COLO829 (cell line): ENCODE measurements at regions not wholly inside any gene's neighbourhood (a gene's known extent, or its start where the extent isn't known, plus 50 kb on each side); places are given as distances from the start of the nearest gene placed in this dataset.
"Not testable (repeated sequence)": the region's sequence is repeated elsewhere in the genome, so short reads cannot be mapped to it uniquely, and the experiment has no call there.

Experiments used
- DNase-seq: peaks from one replicate; pipeline ENCODE4 v3.0.0; 2012; ENCODE audit warnings: low spot score

- no peak for DNase-seq
Measured at GRCh38 chr5:19233573-19233972, 754.4 kb downstream of the CDH18 start.

GRCh38 chr5:19235101-19235584 lies 752.9 kb downstream of the CDH18 start:
- no peak for DNase-seq

- peak; percentile 0 for DNase-seq
Measured at GRCh38 chr5:19240170-19240569, 747.8 kb downstream of the CDH18 start.

GRCh38 chr5:19241690-19242089 lies 746.3 kb downstream of the CDH18 start:
- no peak for DNase-seq

- not testable (repeated sequence) for DNase-seq
Measured at GRCh38 chr5:19246191-19246590, 741.8 kb downstream of the CDH18 start.

GRCh38 chr5:19247302-19247701 lies 740.7 kb downstream of the CDH18 start:
- no peak for DNase-seq

DNA sequence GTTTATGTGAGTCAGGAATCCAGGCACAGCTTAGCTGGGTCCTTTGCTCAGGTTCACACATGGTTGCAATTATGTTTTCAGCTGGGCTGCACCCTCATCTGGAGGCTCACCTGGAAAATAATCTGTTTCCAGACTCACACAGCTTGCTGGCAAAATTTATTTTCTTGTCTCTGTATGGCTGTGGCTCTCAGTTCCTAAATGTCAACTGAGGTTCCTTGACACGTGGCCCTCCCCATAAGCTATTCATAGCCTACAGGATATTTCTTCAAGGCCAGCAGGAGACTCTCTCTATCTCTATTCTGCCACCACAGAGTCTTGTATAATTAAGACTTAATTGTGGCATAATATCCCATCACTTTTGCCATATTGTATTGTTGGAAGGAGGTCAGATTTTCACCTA lies 732.0 kb downstream of the CDH18 start:
- DNase-seq, result no peak

GRCh38 chr5:19258686-19259085 lies 729.3 kb downstream of the CDH18 start:
- DNase-seq, result no peak

DNA sequence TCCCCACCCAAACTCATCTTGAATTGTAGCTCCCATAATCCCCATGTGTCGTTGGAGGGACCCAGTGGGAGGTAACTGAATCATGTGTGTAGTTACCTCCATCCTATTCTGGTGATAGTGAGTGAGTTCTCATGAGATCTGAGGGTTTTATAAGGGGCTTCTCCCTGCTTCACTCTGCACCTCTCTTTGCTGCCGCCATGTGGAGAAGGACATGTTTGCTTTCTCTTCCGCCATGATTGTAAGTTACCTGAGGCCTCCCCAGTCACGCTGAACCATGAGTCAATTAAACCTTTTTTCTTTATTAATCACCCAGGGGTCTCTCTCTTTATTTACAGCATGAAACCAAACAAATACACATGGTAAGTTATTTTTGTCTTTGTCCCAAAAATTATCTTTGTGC lies 726.1 kb downstream of the CDH18 start:
- DNase-seq, result no peak

DNA sequence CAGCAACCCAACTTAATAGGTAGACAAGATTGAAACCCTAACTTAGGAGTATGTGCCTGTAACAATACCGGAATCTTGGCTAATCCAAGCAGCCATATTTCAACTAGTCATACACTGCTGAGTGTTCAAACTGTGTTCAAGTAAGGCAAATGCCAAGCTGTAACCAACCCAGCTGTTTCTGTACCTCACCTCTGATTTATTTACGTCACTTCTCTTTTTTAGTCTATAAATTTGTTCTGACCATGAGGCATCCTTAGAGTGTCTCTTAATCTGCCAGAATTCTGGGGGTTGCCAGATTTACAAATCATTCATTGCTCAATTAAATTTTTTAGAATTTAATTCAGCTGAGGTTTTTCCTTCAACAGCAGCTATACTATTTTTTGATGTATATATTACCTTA lies 723.2 kb downstream of the CDH18 start:
- DNase-seq, result no peak

- no peak for DNase-seq
Measured at GRCh38 chr5:19266791-19267190, 721.2 kb downstream of the CDH18 start.

DNA sequence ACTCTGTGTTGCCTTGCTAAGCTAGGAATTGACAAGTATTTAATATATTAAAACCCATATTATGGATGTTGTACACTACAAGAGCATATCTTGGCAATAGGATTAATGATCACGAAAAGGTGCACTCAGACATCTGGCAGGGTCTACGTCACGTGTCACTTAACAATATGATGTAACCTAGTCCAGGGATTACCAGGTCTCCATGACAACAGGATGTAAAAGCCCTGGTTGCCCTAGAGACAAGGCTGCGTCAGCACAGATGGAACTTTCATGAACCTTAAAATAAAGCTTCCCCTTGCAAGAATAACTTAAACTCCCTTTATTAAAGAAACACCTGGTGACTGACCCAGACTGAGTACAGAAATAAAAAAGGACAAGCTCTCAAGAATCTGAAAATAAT lies 717.8 kb downstream of the CDH18 start:
- no peak for DNase-seq

DNA sequence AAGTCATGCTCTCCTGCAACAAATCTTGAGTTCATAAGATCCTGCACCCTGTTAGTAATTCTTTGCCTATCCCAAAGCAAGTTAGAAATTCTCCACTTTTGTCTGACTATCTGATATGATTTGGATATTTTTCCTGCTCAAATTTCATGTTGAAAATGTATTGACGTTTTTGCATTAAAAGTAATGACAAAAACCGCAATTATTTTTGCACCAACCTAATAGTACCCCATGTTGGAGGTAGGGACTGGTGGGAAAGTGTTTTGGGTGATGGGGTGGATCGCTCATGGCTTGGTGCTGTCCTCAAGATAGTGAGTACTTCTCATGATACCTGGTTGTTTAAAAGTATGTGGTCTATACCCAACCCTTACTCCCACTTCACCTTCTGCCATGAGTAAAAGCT lies 713.4 kb downstream of the CDH18 start:
- no peak for DNase-seq

DNA sequence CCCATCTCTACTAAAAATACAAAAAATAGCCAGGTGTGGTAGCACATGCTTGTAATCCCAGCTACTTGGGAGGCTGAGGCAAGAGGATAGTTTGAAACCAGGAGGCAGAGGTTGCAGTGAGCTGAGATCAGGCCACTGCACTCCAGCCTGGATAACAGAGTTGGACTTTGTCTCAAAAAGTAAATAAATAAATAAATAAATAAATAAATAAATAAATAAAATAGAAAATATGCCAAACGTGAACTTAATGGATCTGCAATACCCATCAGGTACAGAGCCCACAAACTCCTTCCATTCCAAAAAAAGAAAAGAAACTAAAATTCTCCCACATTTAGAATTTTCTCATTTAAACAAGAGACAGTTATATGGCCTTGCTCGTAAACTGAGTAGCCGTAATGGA lies 702.7 kb downstream of the CDH18 start:
- DNase-seq, result no peak

DNA sequence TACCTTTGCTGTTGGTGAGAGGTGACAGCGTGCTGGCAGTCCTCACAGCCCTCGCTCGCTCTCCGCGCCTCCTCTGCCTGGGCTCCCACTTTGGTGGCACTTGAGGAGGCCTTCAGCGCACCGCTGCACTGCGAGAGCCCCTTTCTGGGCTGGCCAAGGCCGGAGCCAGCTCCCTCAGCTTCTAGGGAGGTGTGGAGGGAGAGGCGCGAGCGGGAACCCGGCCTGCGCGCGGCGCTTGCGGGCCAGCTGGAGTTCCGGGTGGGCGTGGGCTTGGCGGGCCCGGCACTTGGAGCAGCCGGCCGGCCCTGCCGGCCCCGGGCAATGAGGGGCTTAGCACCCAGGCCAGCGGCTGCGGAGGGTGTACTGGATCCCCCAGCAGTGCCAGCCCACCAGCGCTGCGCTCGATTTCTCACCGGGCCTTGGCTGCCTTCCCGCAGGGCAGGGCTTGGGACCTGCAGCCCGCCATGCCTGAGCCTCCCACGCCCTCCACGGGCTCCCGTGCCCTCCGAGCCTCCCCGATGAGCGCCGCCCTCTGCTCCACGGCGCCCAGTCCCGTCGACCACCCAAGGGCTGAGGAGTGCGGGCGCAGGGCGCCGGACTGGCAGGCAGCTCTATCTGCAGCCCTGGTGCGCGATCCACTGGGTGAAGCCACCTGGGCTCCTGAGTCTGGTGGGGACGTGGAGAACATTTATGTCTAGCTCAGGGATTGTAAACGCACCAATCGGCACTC lies 700.3 kb downstream of the CDH18 start:
- DNase-seq, result not testable (repeated sequence)

DNA sequence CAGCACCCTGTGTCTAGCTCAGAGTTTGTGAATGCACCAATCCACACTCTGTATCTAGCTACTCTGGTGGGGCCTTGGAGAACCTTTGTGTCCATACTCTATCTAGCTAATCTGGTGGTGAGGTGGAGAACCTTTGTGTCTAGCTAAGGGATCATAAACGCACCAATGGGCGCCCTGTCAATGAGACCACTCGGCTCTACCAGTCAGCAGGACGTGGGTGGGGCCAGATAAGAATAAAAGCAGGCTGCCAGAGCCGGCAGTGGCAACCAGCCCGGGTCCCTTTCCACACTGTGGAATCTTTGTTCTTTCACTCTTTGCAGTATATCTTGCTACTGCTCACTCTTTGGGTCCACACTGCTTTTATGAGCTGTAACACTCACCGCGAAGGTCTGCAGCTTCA lies 699.7 kb downstream of the CDH18 start:
- not testable (repeated sequence) for DNase-seq

GRCh38 chr5:19297934-19298333 lies 690.1 kb downstream of the CDH18 start:
- no peak for DNase-seq

DNA sequence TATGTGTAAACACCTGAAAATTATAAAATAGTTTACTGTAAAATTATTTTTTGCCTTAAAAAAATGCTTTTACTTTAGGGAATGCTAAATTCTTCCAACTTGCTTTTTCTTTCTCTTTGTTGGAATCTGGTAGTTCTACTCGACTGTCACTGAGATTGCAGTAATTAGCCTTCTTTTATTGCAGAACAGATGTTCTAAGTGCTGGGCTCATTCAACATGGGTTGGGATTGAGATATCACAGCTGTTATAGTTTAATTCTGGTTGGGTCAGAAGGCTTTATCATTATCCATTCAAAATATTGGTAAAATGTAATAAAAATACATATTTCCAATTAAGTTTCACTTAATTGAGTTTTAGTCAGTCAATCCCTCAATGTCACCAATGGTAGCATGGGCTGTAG lies 686.7 kb downstream of the CDH18 start:
- DNase-seq, result no peak

DNA sequence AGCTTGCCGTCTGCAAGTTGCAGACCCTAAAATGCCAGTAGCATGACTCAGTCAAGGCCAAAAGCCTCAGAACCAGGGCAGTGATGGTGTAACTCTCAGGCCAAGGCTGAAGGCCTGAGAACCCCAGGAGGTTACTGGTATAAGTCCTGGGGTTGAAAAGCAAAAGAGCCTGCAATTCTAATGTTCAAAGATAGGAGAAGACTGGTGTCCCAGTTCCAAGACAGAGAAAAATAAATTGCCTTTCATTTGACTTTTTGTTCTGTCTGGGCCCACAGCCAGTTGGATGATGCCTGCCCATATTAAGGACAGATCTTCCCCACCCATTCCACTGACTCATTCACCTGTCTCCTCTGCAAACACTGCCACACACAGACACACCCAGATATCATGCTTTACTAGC lies 673.2 kb downstream of the CDH18 start:
- DNase-seq, result no peak

GRCh38 chr5:19319252-19319651 lies 668.7 kb downstream of the CDH18 start:
- DNase-seq, result no peak

DNA sequence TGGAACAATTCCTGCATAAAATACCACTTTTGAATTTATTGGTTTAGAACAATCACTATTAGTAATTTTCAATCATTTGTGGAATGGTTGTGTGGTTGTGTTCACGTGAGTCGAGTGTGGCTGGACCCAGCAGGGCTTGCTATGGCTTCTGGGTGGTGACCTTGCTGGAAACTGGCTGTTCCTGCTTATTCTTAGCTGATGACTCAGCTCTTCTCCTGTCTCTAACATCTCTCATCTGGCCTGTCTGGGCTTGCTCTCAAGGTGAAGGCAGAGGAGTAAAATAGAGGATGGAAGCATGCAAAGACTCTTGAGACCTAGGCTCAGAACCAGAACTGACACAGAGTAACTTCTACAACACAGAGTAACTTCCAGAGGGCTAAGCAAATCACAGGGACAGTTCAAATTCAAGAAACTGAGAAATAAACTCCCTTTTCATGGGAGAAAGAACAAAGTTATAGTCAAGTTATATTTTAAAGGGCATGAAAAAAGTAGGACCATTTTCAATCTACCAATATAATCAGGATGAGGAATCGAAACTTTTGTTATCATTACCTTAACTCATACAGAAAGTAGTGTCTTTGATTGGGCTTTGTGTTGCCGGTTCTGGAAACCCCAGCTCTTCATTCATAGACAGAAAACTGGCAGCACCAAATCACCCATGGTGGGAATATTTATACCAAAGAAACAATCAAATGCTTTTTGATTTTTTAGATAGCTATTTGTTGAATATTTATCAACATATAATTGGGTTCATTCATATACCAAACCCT lies 665.1 kb downstream of the CDH18 start:
- DNase-seq, result no peak

DNA sequence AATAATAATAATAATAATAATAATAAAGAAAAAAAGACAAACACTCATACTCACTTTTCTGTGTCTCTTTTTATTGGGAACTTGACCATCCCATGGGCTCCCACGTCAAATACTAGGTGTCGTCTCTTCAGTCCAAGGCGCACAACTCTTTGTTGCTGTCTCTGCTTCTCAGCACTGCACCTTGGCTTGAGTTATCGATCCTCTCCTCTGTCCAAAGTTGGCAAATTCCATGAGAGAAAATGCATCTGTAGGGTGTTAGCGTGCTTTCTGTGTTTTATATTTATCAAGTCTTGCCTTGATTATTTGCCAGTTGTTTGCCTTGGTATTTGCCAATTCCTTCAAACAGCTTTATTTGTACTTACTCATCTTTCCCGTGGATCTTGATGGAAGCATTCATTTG lies 653.7 kb downstream of the CDH18 start:
- no peak for DNase-seq

- DNase-seq, result no peak
Measured at GRCh38 chr5:19342942-19343341, 645.1 kb downstream of the CDH18 start.

DNA sequence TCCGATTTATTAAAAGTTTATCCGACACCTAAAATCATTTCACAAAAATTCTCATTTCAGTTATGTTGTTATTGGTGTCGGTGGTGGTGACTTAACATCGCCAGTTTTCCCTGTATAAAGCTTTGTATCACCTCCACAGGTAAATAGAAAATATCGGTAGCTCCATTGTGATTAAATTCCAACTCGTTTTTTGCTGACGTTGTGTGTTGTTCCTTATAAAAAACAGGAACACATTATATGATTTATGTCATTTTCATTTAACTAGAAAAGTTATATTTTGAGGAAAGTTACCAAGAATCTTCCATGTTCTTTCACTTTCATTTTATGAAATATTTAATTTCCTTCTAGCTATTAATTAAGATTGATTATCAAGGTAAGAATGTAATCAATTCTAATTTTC lies 635.9 kb downstream of the CDH18 start:
- DNase-seq, result no peak
